Left renal pelvis (tissue), 4 donors: ENCODE measurements at regions not wholly inside any gene's neighbourhood (a gene's known extent, or its start where the extent isn't known, plus 50 kb on each side); places are given as distances from the start of the nearest gene placed in this dataset.

Experiments used
- DNase-seq, 4 donors: peaks; one replicate each; pipeline ENCODE4 v3.0.0-alpha.2; 2013; ENCODE audit warnings: low read depth in 4 of 4, low spot score in 3 of 4

DNA sequence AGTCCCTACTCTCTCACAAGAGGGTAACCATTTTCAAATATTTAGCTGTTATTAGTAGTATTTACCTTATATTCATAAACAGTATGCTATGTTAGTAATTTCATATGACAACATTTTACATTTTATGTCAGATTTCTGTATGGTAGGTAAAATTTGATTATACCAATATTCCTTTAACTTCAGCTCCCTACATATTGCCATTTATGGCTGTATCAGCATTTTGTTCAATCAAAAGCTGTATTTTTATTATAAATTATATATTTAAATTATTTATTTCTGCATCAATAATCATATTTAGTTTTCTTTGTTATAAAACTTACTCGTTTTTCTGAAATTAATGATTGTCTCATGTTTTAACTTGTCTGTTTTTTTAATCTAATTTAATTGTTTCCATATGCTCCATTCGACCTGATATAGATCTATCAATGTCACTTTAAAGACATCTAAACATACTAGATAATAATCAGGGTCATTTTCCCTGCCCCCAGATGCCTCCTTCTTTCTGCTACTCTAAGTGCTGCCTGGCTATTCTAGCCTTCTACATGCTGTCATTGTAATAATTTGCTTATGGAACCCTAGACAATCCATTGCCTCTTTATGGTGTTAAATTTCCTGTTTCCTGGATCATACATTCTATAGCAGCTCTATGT lies 1976.7 kb upstream of the ADGRL3 start:
- no peak for DNase-seq

DNA sequence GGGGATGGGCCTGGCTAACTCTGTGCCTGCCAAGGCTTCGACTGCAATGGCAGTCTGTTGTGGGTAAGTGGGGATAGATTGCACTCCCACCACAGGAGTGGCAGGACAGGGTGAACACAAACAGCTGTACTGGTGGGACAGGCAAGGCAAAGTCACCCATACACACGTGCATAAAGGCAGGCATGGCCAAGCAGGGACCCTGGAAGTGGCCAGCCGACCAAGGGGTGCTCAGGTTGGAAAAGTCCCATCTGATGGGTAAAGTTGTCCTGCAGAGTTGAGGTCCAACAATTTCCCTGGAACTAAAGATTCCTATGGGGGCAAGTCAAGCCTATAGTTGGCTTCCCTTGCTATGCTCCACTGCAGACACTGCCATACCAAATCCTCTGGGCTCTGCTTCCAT lies 1961.9 kb upstream of the ADGRL3 start:
- no peak for DNase-seq

DNA sequence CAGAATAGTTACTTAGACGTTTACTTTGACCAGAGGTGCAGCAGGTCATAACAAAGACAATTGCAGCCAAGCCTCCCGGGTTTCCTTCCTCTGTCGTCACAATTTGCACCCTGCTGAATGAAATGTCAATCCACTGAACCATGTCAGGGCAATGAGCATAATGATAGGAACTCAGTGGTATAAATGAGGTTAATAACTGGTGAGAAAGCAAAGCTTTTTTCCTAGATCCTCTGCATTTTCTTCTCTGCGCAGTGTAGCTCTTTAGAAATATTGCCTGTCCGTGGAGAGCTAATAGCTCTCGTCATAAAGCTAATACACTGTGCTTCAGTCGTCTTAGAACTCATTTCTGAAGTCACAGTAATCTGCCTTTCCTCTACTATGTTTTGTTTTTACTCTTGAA lies 1960.1 kb upstream of the ADGRL3 start:
- DNase-seq = no peak

GRCh38 chr4:59243038-59243437 lies 1957.1 kb upstream of the ADGRL3 start:
- no peak for DNase-seq

GRCh38 chr4:59247032-59247431 lies 1953.1 kb upstream of the ADGRL3 start:
- DNase-seq = no peak

- DNase-seq = no peak
These were observed 1951.8 kb upstream of the ADGRL3 start for GRCh38 chr4:59248313-59248712.

GRCh38 chr4:59249110-59249509 lies 1951.0 kb upstream of the ADGRL3 start:
- DNase-seq = no peak

DNA sequence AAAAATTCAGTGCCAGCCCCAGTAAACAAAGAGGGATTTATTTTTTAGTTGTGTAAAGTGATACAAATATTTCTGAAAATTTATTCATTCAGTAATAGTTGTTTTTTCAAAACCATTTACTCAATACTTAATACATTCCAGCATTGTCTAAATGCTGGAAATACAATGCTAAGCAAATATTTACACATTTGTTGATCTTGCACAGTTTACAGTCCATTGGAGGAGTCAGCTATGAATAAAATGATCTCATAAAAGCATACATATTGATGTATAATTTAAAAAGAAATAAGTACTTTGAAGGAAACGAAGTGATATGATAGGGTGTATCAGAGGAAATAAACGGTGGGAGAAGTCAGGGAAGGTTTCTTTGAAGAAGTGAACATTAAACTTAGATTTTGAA lies 1942.1 kb upstream of the ADGRL3 start:
- DNase-seq = no peak

- no peak for DNase-seq
These were observed 1892.5 kb upstream of the ADGRL3 start for GRCh38 chr4:59307609-59308008.

DNA sequence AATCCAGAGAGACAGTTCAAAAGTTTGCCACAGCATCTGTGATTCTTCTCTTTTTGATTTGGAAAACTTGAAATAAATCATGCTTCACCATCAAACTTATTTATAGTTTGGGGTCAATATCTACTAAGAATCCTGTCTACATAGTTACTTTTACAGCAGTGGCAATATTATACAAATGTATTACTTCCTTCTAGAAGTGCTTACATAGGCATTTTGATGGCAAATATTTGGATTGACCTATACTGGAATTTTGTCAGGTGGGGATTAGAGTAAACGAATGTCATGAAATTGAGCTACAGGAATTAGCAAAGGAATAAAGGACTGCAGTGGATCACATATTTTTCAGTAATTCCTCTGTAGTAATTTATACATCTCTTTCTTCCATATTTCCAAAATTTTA lies 1885.5 kb upstream of the ADGRL3 start:
- DNase-seq = no peak

GRCh38 chr4:59339631-59340030 lies 1860.5 kb upstream of the ADGRL3 start:
- no peak for DNase-seq

DNA sequence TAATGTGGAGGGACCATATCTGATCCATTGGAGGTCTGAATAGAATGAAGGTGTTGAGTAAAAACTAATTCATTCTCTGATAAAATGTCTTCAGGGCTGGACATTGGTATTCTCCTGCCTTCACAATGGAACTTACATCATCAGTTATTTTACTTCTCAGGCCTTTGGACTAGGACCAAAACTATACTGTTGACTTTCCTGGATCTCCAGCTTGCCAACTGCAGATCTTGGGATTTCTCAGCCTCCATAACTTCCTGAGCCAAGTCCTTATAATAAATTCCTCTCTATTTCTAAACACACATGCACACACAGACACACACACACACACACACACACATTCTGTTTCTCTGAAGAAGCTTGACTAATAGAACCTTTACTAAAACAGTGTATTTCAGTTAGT lies 1858.6 kb upstream of the ADGRL3 start:
- DNase-seq = no peak

GRCh38 chr4:59348949-59349348 lies 1851.2 kb upstream of the ADGRL3 start:
- no peak for DNase-seq

- DNase-seq = no peak
These were observed 1830.9 kb upstream of the ADGRL3 start for GRCh38 chr4:59369229-59369628.

DNA sequence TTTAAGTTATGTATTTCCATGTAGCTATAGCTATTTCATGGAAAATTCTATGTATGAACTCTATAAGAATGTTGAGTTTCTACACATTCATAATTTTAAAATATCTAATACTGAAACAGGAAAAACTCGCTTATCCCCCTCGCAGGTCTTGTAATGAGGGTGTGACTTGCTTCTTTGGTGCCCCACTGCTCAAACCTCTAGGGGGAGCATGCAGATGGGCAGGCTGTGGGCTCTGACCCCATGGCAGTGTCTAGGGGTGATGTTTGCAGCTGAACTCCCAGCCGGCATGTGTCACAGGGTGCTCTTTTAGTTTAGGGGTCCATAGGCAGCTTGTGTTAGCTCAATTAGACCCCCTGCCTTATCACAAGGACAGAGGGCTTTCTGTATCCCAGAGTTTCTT lies 1825.7 kb upstream of the ADGRL3 start:
- DNase-seq = no peak

DNA sequence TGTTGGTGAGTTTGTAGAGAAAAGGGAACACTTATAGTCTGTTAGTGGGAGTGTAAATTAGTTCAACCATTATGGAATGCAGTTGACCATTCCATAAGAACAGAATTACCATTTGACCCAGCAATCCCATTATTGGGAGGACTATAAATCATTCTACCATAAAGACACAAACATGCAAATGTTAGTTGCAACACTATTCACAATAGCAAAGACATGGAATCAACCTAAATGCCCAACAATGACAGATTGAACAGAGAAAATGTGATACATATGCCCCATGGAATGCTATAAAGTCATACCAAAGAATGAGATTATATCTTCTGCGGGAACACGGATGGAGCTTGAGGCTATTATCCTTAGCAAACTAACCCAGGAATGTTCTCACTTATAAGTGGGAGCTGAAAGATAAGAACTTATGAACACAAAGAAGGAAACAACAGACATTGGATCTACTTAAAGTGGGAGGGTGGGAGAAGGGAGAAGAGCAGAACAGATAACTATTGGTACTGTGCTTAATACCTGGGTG lies 1819.2 kb upstream of the ADGRL3 start:
- DNase-seq = no peak

- DNase-seq = no peak
These were observed 1818.5 kb upstream of the ADGRL3 start for GRCh38 chr4:59381591-59381990.

DNA sequence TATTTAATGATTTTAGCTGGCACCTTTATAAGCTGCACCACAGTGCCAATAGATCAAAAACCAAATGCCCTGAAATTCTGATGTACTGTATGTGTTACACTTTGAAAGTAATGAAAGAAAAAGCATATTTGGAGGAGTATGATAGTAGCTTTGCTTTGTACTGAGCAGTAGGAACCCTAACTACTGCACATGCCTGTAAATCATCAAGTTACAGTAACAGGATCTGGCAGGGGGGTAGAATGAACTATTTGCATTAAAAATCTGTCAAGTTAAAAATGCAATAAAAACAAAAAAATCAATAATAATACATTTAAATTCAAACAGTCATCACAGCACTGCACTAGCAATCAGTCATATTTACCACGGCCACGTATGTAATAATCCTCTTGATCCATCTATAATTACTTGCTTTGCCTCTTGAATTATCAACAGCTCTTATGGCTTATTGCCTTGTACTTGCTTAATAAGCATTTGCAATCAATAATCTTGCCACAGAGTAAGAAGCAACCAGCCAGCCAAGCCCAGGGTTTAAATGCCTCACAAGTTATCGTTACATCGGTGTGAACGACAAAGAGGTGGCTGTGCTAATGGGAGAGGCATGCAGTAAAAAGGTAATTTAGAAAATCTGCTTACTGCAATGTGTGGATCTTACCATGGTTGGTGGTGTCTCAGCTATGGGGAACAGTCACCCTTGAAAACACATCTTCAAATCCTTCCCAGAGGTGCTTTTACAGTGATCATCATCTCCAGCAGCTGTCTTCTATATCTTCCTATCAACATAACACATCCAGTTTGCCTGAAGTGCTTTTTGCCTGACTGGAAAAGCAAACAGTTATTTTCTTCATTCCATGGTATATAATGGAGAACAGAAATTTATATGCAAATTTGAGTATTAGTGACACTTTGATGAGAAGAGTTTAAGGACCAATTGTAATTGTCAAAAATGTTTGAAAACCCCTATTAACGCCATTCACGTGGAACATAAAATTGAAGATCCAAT lies 1812.1 kb upstream of the ADGRL3 start:
- no peak for DNase-seq

DNA sequence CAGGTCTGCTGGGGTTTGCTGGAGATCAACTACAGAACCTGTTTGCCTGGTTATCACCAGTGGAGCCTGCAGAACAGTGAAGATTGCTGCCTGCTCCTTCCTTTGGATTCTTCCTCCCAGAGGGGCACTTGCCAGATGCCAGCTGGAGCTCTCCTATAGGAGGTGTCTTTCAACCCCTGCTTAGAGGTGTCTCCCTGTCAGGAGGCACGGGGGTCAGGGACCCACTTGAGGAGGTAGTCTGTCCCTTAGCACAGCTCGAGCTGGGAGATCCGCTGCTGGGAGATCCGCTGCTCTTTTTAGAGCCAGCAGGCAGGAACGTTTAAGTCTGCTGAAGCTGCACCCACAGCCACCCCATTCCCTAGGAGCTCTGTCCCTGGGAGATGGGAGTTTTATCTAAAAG lies 1806.3 kb upstream of the ADGRL3 start:
- no peak for DNase-seq

DNA sequence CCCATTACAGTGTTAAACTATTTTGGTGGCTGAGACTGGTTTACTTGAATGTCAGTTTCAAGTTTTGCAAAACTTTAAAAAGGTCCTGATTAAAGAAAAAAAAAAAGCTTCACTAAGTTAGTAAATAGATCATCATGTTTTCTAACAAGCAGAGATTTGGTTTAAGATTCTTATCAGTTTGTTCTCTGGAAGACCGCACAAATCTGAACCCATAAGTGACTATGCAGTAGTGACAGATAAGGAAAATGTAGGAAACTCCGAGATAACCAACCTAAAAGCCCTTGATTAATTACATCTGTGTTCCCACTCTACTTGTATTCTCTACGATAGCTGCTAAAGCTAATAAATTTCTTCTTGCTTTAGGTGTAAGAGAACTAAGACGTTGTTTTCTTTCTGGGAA lies 1799.8 kb upstream of the ADGRL3 start:
- DNase-seq = no peak

GRCh38 chr4:59409647-59410046 lies 1790.5 kb upstream of the ADGRL3 start:
- DNase-seq = no peak

- no peak for DNase-seq
These were observed 1787.4 kb upstream of the ADGRL3 start for GRCh38 chr4:59412739-59413138.
